Activated CD4-positive, alpha-beta T cell treated with anti-CD3 and anti-CD28 coated beads, Interleukin-2, amount 10 ng/mL, durations not matched to agents 7 days and 5 days (primary cell): ENCODE measurements at regions not wholly inside any gene's neighbourhood (a gene's known extent, or its start where the extent isn't known, plus 50 kb on each side); places are given as distances from the start of the nearest gene placed in this dataset.
"Not testable (repeated sequence)": the region's sequence is repeated elsewhere in the genome, so short reads cannot be mapped to it uniquely, and the experiment has no call there.

Source experiments
- CTCF ChIA-PET: fragments of 350-600 bp; sonication (Branson Sonifier 250); formaldehyde crosslinking; loops from one replicate; lab custom pipeline; 2021; ENCODE audit warnings: antibody characterized with exemption; lab: Charles Lee
- POLR2A ChIA-PET: fragments of 350-600 bp; sonication (Branson Sonifier 250); formaldehyde crosslinking; loops from one replicate; lab custom pipeline; 2021; ENCODE audit warnings: antibody characterized with exemption; lab: Charles Lee
- DNase-seq: peaks from one replicate; pipeline ENCODE4 v3.0.0-alpha.2; 2020
- H3K27ac Mint-ChIP-seq: one replicate; pipeline ENCODE4 v1.8.0; 2021; ENCODE audit warnings: mild to moderate bottlenecking, moderate library complexity, mixed read lengths
- H3K27me3 Mint-ChIP-seq: one replicate; pipeline ENCODE4 v1.8.0; 2021; ENCODE audit warnings: mixed read lengths
- H3K36me3 Mint-ChIP-seq: one replicate; pipeline ENCODE4 v1.8.0; 2021; ENCODE audit warnings: low read depth, mixed read lengths
- H3K4me1 Mint-ChIP-seq: one replicate; pipeline ENCODE4 v1.8.0; 2021; ENCODE audit warnings: mixed read lengths
- H3K4me3 Mint-ChIP-seq: one replicate; pipeline ENCODE4 v1.8.0; 2021; ENCODE audit warnings: mild to moderate bottlenecking, moderate library complexity, mixed read lengths
- H3K9me3 Mint-ChIP-seq: one replicate; pipeline ENCODE4 v1.8.0; 2021; ENCODE audit warnings: mixed read lengths

GRCh38 chr6:155561257-155561965 is 105.8 kb upstream of the NOX3 start:
- Mint-ChIP-seq H3K27ac (no peak overlapping the region), H3K4me3 (no peak overlapping the region)

GRCh38 chr6:155549928-155550327 is 94.3 kb upstream of the NOX3 start:
- CTCF ChIA-PET: no interaction called here
- Mint-ChIP-seq H3K4me3 (no peak overlapping the region), H3K9me3 (no peaks in the 10 kb centered on the region), H3K36me3 (no peaks in the 10 kb centered on the region), H3K27ac (no peak overlapping the region), H3K4me1 (no peaks in the 10 kb centered on the region), H3K27me3 (peaks cover 2% of the 10 kb centered on the region)
- POLR2A ChIA-PET: no interaction called here
- DNase-seq: no peak

More at GRCh38 chr6:155561257-155561965, 105.8 kb upstream of the NOX3 start:
- H3K27me3 Mint-ChIP-seq: peaks cover 2% of the 10 kb centered on the region
- no peaks in the 10 kb centered on the region for H3K36me3 Mint-ChIP-seq
- ChIA-PET POLR2A (no interaction called here), CTCF (interaction anchor here (0.9 kb wide), 1 partner anchor 10 kb away, joined by 3 read pairs; no protein-coding TSS in a partner anchor)
- H3K9me3 Mint-ChIP-seq: no peaks in the 10 kb centered on the region
- DNase-seq: no peak
- no peaks in the 10 kb centered on the region for H3K4me1 Mint-ChIP-seq

- no peaks in the 10 kb centered on the region for H3K36me3 Mint-ChIP-seq
- POLR2A ChIA-PET: no interaction called here
- no peaks in the 10 kb centered on the region for H3K9me3 Mint-ChIP-seq
- CTCF ChIA-PET: no interaction called here
- no peak overlapping the region for H3K27ac Mint-ChIP-seq
- H3K4me3 Mint-ChIP-seq: no peak overlapping the region
- no peaks in the 10 kb centered on the region for H3K4me1 Mint-ChIP-seq
- no peak for DNase-seq
- H3K27me3 Mint-ChIP-seq: peaks cover 2% of the 10 kb centered on the region
Observed at GRCh38 chr6:155549028-155549798, 93.6 kb upstream of the NOX3 start.

- DNase-seq: no peak
- Mint-ChIP-seq H3K4me1 (no peaks in the 10 kb centered on the region), H3K9me3 (no peaks in the 10 kb centered on the region), H3K27me3 (peaks cover 2% of the 10 kb centered on the region), H3K36me3 (no peaks in the 10 kb centered on the region), H3K27ac (no peak overlapping the region), H3K4me3 (no peak overlapping the region)
- CTCF ChIA-PET: no interaction called here
- POLR2A ChIA-PET: no interaction called here
Observed at GRCh38 chr6:155548576-155548975, 92.9 kb upstream of the NOX3 start.

GRCh38 chr6:155544677-155545076 is 89.0 kb upstream of the NOX3 start:
- Mint-ChIP-seq H3K27me3 (no peaks in the 10 kb centered on the region), H3K36me3 (no peaks in the 10 kb centered on the region), H3K9me3 (no peaks in the 10 kb centered on the region), H3K4me1 (no peaks in the 10 kb centered on the region), H3K4me3 (no peak overlapping the region), H3K27ac (no peak overlapping the region)
- POLR2A ChIA-PET: no interaction called here
- DNase-seq: no peak
- CTCF ChIA-PET: no interaction called here

GRCh38 chr6:155543166-155543847 is 87.7 kb upstream of the NOX3 start:
- no peak for DNase-seq
- no peak overlapping the region for H3K27ac Mint-ChIP-seq
- no peaks in the 10 kb centered on the region for H3K36me3 Mint-ChIP-seq
- no peaks in the 10 kb centered on the region for H3K9me3 Mint-ChIP-seq
- no peaks in the 10 kb centered on the region for H3K27me3 Mint-ChIP-seq
- H3K4me3 Mint-ChIP-seq: no peak overlapping the region
- CTCF ChIA-PET: interaction anchor here (0.6 kb wide), 1 partner anchor 184 kb away, joined by 3 read pairs; no protein-coding TSS in a partner anchor
- POLR2A ChIA-PET: no interaction called here
- H3K4me1 Mint-ChIP-seq: no peaks in the 10 kb centered on the region

GRCh38 chr6:155542036-155542435 is 86.4 kb upstream of the NOX3 start:
- Mint-ChIP-seq H3K36me3 (no peaks in the 10 kb centered on the region), H3K4me3 (no peak overlapping the region), H3K4me1 (no peaks in the 10 kb centered on the region), H3K27ac (no peak overlapping the region), H3K9me3 (no peaks in the 10 kb centered on the region), H3K27me3 (no peaks in the 10 kb centered on the region)
- no peak for DNase-seq
- ChIA-PET POLR2A (interaction anchor here (0.7 kb wide), 1 partner anchor 23 kb away, joined by 3 read pairs; no protein-coding TSS in a partner anchor), CTCF (no interaction called here)

- Mint-ChIP-seq H3K27ac (no peak overlapping the region), H3K9me3 (no peaks in the 10 kb centered on the region), H3K4me3 (no peak overlapping the region), H3K36me3 (no peaks in the 10 kb centered on the region), H3K27me3 (peaks cover 4% of the 10 kb centered on the region), H3K4me1 (no peaks in the 10 kb centered on the region)
- CTCF ChIA-PET: no interaction called here
- POLR2A ChIA-PET: no interaction called here
- DNase-seq: no peak
Observed at GRCh38 chr6:155538708-155539390, 83.2 kb upstream of the NOX3 start.

- peaks cover 4% of the 10 kb centered on the region for H3K27me3 Mint-ChIP-seq
- DNase-seq: no peak
- POLR2A ChIA-PET: no interaction called here
- CTCF ChIA-PET: interaction anchor here (0.6 to 1.7 kb wide), 2 partner anchors 20 to 92 kb away, joined by 3 to 5 read pairs; no protein-coding TSS in a partner anchor
- H3K4me3 Mint-ChIP-seq: no peak overlapping the region
- H3K4me1 Mint-ChIP-seq: no peaks in the 10 kb centered on the region
- no peaks in the 10 kb centered on the region for H3K36me3 Mint-ChIP-seq
- no peak overlapping the region for H3K27ac Mint-ChIP-seq
- H3K9me3 Mint-ChIP-seq: peaks cover 2% of the 10 kb centered on the region
Observed at GRCh38 chr6:155534678-155535077, 79.0 kb upstream of the NOX3 start.

- CTCF ChIA-PET: no interaction called here
- POLR2A ChIA-PET: no interaction called here
- Mint-ChIP-seq H3K9me3 (peaks cover 2% of the 10 kb centered on the region), H3K27ac (no peak overlapping the region), H3K36me3 (no peaks in the 10 kb centered on the region), H3K4me3 (no peak overlapping the region), H3K4me1 (peaks cover 8% of the 10 kb centered on the region), H3K27me3 (no peaks in the 10 kb centered on the region)
- peak; percentile 16 for DNase-seq
Observed at GRCh38 chr6:155530219-155530834, 74.7 kb upstream of the NOX3 start.

GRCh38 chr6:155529814-155530213 is 74.2 kb upstream of the NOX3 start:
- H3K4me3 Mint-ChIP-seq, CTCF ChIA-PET, POLR2A ChIA-PET: not testable (repeated sequence)

GRCh38 chr6:155528982-155529453 is 73.4 kb upstream of the NOX3 start:
- peaks cover 2% of the 10 kb centered on the region for H3K9me3 Mint-ChIP-seq
- H3K27ac Mint-ChIP-seq: no peak overlapping the region
- H3K27me3 Mint-ChIP-seq: no peaks in the 10 kb centered on the region
- H3K36me3 Mint-ChIP-seq: no peaks in the 10 kb centered on the region
- DNase-seq: no peak
- POLR2A ChIA-PET: no interaction called here
- H3K4me1 Mint-ChIP-seq: peaks cover 13% of the 10 kb centered on the region
- H3K4me3 Mint-ChIP-seq: no peak overlapping the region
- CTCF ChIA-PET: no interaction called here

More at GRCh38 chr6:155529814-155530213, 74.2 kb upstream of the NOX3 start:
- H3K4me1 Mint-ChIP-seq, H3K9me3 Mint-ChIP-seq, DNase-seq, H3K27ac Mint-ChIP-seq, H3K27me3 Mint-ChIP-seq, H3K36me3 Mint-ChIP-seq: not testable (repeated sequence)
